Sigmoid colon (tissue), 6 donors: ENCODE measurements at regions not wholly inside any gene's neighbourhood (a gene's known extent, or its start where the extent isn't known, plus 50 kb on each side); places are given as distances from the start of the nearest gene placed in this dataset.

Experiments used
- DNase-seq: peaks from one replicate; pipeline ENCODE4 v3.0.0-alpha.2; 2019
- H3K27ac ChIP-seq, 4 donors: fragments of 200-600 bp; sonication (generic); one replicate each; pipeline ENCODE4 v1.5.1; 2016 to 2019; ENCODE audit warnings: mild to moderate bottlenecking in 1 of 4
- H3K27me3 ChIP-seq, 3 donors: fragments of 200-600 bp; sonication (generic); one replicate each; pipeline ENCODE4 v1.5.1; 2019; ENCODE audit warnings: mild to moderate bottlenecking in 1 of 3
- H3K36me3 ChIP-seq, 4 donors: fragments of 200-600 bp; sonication (generic); one replicate each; pipeline ENCODE4 v1.5.1; 2016 to 2019
- H3K4me1 ChIP-seq, 4 donors: fragments of 200-600 bp; sonication (generic); one replicate each; pipeline ENCODE4 v1.5.1; 2017 to 2019
- H3K4me3 ChIP-seq, 4 donors: fragments of 200-600 bp; sonication (generic); one replicate each; pipeline ENCODE4 v1.5.1; 2017 to 2019; ENCODE audit warnings: mild to moderate bottlenecking in 2 of 4, moderate library complexity in 1 of 4
- H3K9me3 ChIP-seq, 4 donors: fragments of 200-600 bp in 3 of 4; sonication (generic) in 3 of 4; one replicate each; pipeline versions ENCODE4 v1.5.1 to v1.6.1; 2013 to 2019
- CTCF ChIP-seq, 4 experiments: fragments of 450-650 bp in 3 of 4; fragments of 200-600 bp in 1 of 4; IDR thresholded peaks; one replicate each; pipeline ENCODE4 v1.5.1; 2016 to 2019; ENCODE audit warnings: antibody characterized with exemption in 4 of 4, mild to moderate bottlenecking in 3 of 4, moderate library complexity in 2 of 4
- EP300 ChIP-seq, 4 donors: sonication (generic); formaldehyde crosslinking; IDR thresholded peaks; one replicate each; pipeline ENCODE4 v1.6.1; 2017; ENCODE audit warnings: antibody characterized with exemption in 4 of 4
- POLR2A ChIP-seq, 2 donors: fragments of 450-650 bp; IDR thresholded peaks; one replicate each; pipeline ENCODE4 v1.6.1; 2016; ENCODE audit warnings: antibody characterized with exemption in 2 of 2, mild to moderate bottlenecking in 2 of 2, moderate library complexity in 2 of 2
- POLR2AphosphoS5 ChIP-seq, 4 donors: sonication (generic); formaldehyde crosslinking; IDR thresholded peaks; one replicate each; pipeline ENCODE4 v1.6.1; 2017; ENCODE audit warnings: antibody characterized with exemption in 4 of 4
- WGBS, 2 donors: extraction: QIAGEN DNeasy Blood & Tissue Kit; methylation state at CpG; one replicate each; pipeline ENCODE4 v1.1.7; 2013; 5-methylcytosine and 5-hydroxymethylcytosine counted together
- intact Hi-C: fragments of 100-400 bp; cut with DNase I; formaldehyde crosslinking; loops from one replicate; pipeline ENCODE4 v1.15.1; 2023
- donor health status: healthy with polysubstance abuse.
- donor health status: healthy.

GRCh38 chr21:36547464-36547863 lies 67.5 kb upstream of the CLDN14 start:
- DNase-seq, result no peak
- Histone ChIP-seq H3K4me3 (no peak overlapping the region), H3K27ac (no peak overlapping the region), H3K36me3 (no peaks in the 10 kb centered on the region), H3K9me3 (no peaks in the 10 kb centered on the region), H3K27me3 (peaks cover 2 to 31% (median 6%) of the 10 kb centered on the region in 3 donors), H3K4me1 (no peaks in the 10 kb centered on the region)
- intact Hi-C loops, result no loop called here
- TF ChIP-seq CTCF (IDR thresholded peaks at IDR 0.05) (no peak), POLR2AphosphoS5 (IDR thresholded peaks at IDR 0.05) (no peak), POLR2A (IDR thresholded peaks at IDR 0.05) (no peak), EP300 (IDR thresholded peaks at IDR 0.05) (no peak)
- 81 to 86% methylated on average over 14 of the region's 14 CpGs for WGBS, 2 donors

GRCh38 chr21:36548866-36549265 lies 68.9 kb upstream of the CLDN14 start:
- no peaks in the 10 kb centered on the region for H3K36me3 ChIP-seq
- H3K4me1 ChIP-seq, result no peaks in the 10 kb centered on the region
- intact Hi-C loops, result no loop called here
- peaks cover 0 to 22% (median 0%) of the 10 kb centered on the region in 3 donors for H3K27me3 ChIP-seq
- no peak for DNase-seq
- no peaks in the 10 kb centered on the region for H3K9me3 ChIP-seq
- TF ChIP-seq POLR2AphosphoS5 (IDR thresholded peaks at IDR 0.05) (no peak), CTCF (IDR thresholded peaks at IDR 0.05) (no peak), EP300 (IDR thresholded peaks at IDR 0.05) (no peak), POLR2A (IDR thresholded peaks at IDR 0.05) (no peak)
- no peak overlapping the region for H3K4me3 ChIP-seq
- H3K27ac ChIP-seq, result no peak overlapping the region
- WGBS, 2 donors, result 42 to 56% methylated on average over 3 of the region's 3 CpGs

GRCh38 chr21:36549470-36549869 lies 69.5 kb upstream of the CLDN14 start:
- TF ChIP-seq POLR2A (IDR thresholded peaks at IDR 0.05) (no peak), POLR2AphosphoS5 (IDR thresholded peaks at IDR 0.05) (no peak), EP300 (IDR thresholded peaks at IDR 0.05) (no peak), CTCF (IDR thresholded peaks at IDR 0.05) (no peak)
- Histone ChIP-seq H3K9me3 (no peaks in the 10 kb centered on the region), H3K4me1 (no peaks in the 10 kb centered on the region), H3K36me3 (no peaks in the 10 kb centered on the region), H3K27ac (no peak overlapping the region), H3K4me3 (no peak overlapping the region), H3K27me3 (peaks cover 0 to 18% (median 0%) of the 10 kb centered on the region in 3 donors)
- DNase-seq, result no peak
- intact Hi-C loops, result no loop called here
- 78 to 84% methylated on average over 7 of the region's 7 CpGs for WGBS, 2 donors

GRCh38 chr21:36550761-36551160 lies 70.8 kb upstream of the CLDN14 start:
- H3K36me3 ChIP-seq, result no peaks in the 10 kb centered on the region
- no peak overlapping the region for H3K27ac ChIP-seq
- H3K4me3 ChIP-seq, result no peak overlapping the region
- intact Hi-C loops, result no loop called here
- no peak for DNase-seq
- no peaks in the 10 kb centered on the region for H3K9me3 ChIP-seq
- WGBS, 2 donors, result 27 to 63% methylated on average over 7 of the region's 7 CpGs
- H3K27me3 ChIP-seq, result peaks cover 0 to 18% (median 0%) of the 10 kb centered on the region in 3 donors
- TF ChIP-seq EP300 (IDR thresholded peaks at IDR 0.05) (no peak), CTCF (IDR thresholded peaks at IDR 0.05) (no peak)
- no peaks in the 10 kb centered on the region for H3K4me1 ChIP-seq

- no peak overlapping the region for H3K27ac ChIP-seq
- DNase-seq, result no peak
- H3K4me3 ChIP-seq, result no peak overlapping the region
- 76 to 81% methylated on average over 4 of the region's 4 CpGs for WGBS, 2 donors
- intact Hi-C loops, result no loop called here
- H3K4me1 ChIP-seq, result no peaks in the 10 kb centered on the region
- TF ChIP-seq EP300 (IDR thresholded peaks at IDR 0.05) (no peak), POLR2A (IDR thresholded peaks at IDR 0.05) (no peak), POLR2AphosphoS5 (IDR thresholded peaks at IDR 0.05) (no peak), CTCF (IDR thresholded peaks at IDR 0.05) (no peak)
- no peaks in the 10 kb centered on the region for H3K9me3 ChIP-seq
- no peaks in the 10 kb centered on the region for H3K36me3 ChIP-seq
- peaks cover 0 to 23% (median 0%) of the 10 kb centered on the region in 3 donors for H3K27me3 ChIP-seq
Observed at GRCh38 chr21:36551321-36551720, 71.4 kb upstream of the CLDN14 start.
